Stimulated activated CD8-positive, alpha-beta memory T cell treated with anti-CD3 and anti-CD28 coated beads, Interleukin-4, amount 100 ng/mL, for 1 hour (primary cell): ENCODE measurements at regions not wholly inside any gene's neighbourhood (a gene's known extent, or its start where the extent isn't known, plus 50 kb on each side); places are given as distances from the start of the nearest gene placed in this dataset.

ENCODE experiments used
- DNase-seq, 2 donors: peaks; one replicate each; pipeline ENCODE4 v3.0.0-alpha.2; 2020; ENCODE audit warnings: low read depth in 2 of 2, low spot score in 1 of 2

DNA sequence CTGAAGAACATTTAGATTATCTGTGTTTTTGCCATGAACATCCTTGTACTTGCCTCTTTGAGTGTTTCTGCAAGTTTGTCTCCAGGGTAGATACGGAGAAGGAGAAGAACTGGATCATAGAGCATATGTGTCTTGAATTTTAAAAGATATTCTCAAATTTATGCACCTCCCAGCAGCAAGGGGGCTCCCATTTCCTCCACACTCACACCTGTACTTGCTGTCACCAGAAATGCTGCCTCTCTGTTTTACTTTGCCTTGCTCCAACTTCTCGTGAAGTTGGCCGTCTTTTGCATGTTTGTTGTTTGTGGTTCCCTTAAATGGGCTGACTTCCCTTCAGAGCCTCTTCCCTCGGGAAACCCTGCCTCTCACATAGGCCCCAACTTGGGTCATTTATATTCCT lies 171.0 kb downstream of the TFAP2C start:
- DNase-seq, result no peak

DNA sequence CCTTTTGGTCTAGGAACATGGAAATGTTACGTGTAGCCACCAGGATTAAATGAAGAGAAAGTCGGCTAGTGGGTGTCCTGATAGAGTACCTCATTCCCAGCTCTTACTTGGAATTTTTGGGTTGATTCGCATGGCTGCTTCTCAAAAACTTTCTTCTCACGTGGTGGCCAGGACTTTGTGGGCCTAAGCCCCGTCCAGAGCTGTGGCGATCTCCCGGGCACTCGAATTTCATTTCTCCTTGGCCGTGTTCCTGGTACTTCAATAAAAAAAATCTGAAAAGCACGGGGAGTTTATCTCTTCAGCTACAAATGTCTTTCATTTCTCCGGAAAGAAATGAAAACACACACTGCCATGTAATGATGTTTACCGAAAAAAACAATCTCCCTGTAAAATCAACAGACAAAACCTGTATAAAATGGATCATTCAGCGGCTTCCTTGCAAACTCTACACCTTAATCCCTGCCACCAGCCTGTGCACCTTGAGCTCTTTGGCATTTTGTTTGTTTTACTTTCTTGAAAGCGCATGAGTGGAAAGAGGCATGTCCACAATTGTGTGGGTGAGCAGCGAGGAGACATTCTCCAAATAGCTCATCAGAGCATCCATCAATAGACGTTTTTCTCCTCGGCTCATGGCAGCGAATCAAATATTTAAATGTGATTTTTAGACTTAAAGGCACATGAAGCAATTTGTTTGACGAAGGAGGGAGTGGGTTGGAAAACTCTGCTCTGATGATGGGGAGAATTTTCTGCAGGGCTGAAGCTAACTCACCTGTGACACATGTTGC lies 173.1 kb downstream of the TFAP2C start:
- DNase-seq, result no peak

DNA sequence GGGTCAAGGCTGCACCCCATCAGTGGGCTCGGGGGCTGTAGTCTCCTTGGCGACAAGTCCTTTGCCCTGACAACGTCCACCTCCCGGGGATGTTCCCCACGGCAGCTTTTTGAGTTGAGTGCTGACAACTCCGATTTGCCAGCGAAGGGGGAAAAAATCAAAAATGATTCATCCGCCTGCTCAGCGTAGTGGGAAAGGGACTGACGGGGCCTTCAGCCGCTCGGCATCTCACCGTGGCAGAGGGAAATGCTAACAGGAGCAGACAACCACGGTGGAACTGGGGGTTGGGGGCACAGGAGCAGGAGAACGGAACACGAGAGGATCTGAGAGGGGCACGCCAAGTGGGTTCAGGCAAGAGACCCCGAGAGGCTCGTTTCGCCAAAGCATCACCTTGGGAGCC lies 173.7 kb downstream of the TFAP2C start:
- DNase-seq, result no peak

DNA sequence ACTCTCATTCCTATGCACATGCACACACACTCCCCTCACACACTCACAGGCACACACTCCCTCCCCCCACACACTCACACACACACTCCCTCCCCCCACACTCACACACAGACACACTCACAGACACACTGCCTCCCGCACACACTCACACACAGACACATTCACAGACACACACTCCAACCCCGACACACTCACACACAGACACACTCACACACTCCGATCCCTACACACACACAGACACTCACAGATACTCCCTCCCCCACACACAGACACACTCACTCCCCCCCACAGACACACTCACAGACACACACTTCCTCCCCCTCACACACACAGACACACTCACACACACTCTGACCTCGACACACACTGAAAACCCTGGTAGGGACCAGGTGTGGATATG lies 176.2 kb downstream of the TFAP2C start:
- DNase-seq, result no peak

DNA sequence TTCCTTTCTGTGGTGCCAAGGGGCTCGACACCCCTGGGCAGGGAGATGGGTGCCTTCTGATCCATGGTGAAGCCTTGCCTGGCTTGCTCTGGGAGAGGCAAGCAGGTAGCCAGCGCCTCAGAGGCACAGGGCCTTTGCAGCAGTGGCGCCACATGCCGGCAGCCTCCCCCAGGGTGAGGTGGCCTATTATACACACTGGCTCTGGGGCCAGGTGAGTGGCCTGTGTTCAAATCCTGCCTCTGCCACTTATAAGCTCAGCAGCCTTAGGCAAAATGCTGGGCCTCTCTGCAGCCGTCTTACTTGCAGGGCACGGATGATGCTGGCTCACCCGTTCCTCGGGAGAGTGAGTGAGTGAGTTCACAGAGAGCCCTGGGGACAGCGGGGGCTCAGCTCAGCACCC lies 176.9 kb downstream of the TFAP2C start:
- no peak for DNase-seq

DNA sequence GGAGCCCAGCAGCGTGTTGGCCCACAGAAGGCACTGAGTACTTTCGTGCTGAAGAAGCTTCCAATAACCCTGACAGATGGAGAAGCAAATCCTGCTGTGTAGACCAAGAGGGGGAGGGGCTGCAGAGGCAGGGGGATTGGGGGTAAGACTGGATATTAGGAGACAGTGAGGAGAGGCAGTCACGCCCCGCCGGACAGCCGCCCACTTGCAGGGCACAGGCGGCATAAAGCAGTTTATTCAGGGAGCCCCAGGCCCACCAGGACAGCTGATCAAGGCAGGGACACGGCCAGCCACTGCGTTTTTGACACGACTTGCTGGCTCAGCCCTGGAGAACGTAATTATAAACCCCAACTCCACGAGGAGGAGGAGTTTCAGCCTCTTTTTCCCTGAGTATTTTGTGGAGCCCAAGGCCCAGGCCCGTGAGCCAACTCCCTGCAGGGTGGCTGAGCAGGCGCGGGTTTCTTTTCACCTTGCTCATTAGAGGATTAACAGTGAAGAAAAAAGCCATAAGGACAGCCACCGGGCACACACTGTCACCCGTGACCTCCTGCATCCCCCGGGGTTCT lies 177.9 kb downstream of the TFAP2C start:
- no peak for DNase-seq

DNA sequence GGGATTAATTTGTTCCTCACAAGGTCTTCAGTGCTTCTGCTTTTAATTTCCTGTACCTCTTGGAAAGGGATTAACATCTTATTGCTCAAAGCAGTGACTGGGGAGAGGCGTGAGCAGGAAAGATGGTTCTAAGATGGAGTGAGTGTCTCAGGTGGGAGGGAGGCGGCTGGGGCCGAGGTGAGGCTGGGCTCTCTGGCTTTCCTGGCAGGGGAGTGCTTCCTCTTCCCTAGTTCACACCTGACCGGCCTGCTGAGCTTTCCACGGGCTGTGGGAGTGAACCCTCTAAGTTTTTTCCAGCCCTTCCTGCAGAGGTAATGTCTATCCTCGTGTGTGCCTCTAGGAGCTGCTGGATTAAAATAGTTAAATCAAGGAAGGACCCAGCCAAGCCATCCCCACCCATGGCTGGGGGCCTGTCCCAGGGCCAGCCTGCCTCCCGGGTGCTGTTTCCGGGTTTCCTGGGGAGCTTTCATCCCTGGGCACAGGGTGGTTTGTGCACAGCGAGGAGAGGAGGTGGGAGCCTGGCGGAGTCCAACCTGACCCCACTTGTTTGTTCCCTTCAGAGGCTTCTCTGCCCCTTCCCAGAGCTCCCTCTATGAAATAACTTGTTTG lies 179.1 kb downstream of the TFAP2C start:
- DNase-seq, result no peak

DNA sequence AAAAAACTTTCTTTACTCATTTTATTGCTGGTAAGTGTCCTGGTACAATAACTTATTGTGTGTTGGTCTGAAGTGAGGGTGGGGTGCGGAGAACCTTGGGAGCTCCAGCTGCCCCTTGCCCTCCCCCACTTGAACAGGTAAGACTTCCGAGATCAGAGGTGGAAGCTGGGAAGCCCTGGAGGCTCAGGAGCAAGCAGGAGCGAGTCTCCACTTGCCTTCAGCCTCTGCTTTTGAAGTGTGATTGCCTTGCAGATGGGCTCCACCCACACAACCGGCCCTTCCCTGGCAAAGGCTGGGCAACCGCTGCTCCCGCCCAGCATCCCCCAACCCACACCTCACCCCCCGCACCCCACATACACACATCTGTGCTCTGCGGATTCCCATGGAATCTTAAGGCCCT lies 179.6 kb downstream of the TFAP2C start:
- DNase-seq, result no peak

DNA sequence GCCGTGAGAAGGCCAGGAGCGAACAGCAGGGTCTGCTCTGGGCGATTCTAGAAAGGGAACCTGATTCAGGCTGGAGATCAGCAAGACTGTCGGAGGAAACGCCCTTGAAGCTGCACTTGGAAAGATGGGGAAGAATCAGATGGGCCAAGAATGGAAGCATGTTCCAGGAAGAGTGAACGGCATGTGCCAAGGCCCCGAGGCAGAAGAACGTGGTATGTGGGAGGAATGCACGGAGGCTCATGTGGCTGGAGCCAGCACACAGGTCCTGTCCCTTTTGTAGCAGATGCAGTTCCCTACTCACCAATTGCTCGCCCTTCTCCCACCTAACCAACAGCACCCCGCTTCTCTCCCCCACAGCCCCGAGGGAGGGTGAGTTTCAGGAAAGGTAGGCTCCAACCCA lies 180.6 kb downstream of the TFAP2C start:
- no peak for DNase-seq

DNA sequence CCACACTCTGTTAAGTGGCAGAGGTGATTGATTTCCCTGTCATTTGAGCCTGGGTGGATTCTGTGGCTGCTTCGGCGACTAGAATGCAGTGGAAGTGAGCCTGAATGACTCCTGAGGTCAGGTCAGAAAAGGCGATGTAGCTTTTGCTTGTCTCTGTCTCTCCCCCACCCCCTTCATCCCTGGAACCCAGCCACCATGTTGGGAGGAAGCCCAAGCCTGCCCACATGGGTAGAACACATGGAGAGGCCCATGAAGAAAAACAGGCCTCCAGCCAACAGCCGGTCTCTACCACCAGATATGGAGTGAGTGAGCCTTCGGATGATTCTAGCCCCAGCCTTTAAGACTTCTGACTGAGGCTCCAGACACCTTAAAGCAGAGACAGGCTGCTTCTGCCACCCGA lies 181.0 kb downstream of the TFAP2C start:
- DNase-seq, result no peak

DNA sequence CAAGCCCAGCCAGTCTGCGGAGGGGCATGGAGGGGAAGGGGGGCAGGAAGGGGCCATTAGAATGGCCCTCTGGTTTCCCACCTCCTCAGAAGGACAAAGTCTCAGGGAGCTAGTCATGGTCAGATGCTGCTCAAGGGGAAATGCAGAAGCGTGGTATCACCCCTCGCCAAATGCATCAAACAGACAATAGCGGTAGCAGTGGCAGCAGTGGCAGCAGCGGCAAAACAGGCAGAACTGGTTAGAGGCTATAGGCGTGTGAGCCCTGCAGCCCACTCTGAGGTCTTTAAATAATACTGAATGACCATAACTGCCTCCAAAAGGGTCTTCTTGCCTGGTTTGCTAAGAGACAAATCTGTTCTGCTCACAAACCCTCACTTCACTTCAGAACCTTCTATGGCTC lies 186.7 kb downstream of the TFAP2C start:
- DNase-seq, result no peak

DNA sequence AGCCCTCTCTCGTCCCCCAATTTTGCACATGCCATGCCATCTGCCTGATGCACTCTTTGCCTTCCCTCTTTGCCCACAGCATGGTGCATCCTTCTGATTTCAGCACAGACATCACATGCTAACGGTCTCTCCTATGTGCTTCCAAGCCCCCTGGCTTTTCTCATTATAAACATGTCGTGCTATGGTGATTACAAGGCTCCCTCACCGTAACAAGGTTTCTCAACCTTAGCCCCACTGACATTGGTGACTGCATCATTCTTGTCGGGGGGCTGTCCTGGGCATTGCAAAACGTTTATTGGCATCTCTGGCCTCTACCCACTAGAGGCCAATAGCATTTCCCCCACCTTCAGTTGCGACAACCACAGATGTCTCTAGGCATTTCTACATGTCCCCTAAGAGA lies 187.2 kb downstream of the TFAP2C start:
- no peak for DNase-seq

DNA sequence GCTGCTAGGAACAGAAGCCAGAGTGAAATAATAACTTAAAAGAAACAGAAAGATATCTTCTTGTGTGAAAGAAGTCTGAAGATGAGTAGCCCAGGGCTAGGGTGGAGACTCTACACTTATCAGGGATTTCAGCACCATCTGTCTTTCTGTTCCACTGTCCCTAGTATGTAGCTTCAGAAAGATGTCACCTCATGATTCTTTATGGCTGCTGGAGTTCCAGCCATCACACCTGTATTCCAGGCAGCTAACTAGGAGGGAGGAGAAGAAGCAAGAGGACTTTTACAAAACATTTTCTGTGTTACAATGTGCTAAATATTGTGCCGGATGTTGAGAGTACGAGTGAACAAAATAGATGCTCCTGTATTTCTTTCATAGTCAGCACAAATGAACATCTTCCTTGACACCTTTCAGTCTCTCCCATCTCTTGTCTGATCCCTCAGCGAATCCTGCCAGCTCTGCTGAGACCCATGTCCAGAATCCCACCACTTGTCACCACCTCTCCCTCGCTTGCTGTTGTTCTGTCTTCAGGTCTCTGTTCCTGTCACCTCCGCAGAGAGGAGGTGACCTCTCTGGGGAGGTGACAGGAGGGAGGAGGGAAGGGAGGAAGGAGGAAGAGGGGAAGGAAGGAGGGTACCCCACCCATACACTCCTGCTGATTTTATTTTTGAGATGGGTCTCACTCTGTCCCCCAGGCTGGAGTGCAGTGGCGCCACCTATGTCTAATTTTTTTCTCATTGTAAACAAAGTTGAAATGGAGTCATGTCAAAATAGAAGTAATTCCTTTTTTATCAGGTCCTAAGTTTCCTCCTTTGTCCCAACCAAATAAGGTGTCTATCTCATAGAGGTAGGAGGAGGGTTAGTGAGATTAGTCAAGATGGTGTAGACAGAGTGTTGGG lies 188.9 kb downstream of the TFAP2C start:
- no peak for DNase-seq

DNA sequence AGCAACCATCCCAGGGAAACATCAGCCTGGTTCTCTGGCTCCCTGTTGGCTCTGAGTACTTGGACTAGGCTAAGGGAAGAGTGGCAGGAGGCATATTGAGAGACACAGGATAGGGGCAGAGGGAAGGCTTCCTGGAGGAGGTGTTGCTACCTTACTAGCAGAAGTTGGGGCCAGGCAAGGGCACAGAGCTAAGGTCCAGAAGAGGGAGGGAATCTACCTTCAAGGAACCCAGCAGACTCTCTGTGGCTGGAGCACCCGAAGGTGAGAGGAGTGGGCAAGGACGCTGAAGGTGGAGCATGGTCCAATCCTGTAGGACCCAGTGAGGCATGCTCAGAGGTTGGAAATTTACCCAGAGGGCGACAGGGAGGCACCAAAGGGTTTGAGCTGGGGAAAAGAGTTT lies 191.9 kb downstream of the TFAP2C start:
- DNase-seq, result no peak

DNA sequence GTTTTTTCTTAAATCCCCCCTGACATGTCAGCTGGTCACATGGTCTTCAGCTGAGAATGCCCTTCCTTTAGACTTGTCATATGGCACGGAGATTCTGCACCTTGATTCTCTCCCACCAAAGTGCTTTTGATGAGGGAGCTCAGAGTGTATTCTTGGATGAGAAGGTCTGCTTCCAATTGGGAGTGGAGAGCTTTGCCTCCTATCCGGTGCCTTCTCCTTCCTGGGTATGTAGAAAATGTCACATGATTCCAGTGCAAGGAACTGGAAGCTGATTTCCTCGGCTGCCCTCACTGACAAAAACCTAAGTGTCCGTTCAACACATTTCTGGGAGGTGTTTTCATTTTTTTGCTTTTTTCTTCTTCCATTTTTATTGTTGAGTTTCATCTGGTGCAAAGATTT lies 197.2 kb downstream of the TFAP2C start:
- DNase-seq, result no peak

DNA sequence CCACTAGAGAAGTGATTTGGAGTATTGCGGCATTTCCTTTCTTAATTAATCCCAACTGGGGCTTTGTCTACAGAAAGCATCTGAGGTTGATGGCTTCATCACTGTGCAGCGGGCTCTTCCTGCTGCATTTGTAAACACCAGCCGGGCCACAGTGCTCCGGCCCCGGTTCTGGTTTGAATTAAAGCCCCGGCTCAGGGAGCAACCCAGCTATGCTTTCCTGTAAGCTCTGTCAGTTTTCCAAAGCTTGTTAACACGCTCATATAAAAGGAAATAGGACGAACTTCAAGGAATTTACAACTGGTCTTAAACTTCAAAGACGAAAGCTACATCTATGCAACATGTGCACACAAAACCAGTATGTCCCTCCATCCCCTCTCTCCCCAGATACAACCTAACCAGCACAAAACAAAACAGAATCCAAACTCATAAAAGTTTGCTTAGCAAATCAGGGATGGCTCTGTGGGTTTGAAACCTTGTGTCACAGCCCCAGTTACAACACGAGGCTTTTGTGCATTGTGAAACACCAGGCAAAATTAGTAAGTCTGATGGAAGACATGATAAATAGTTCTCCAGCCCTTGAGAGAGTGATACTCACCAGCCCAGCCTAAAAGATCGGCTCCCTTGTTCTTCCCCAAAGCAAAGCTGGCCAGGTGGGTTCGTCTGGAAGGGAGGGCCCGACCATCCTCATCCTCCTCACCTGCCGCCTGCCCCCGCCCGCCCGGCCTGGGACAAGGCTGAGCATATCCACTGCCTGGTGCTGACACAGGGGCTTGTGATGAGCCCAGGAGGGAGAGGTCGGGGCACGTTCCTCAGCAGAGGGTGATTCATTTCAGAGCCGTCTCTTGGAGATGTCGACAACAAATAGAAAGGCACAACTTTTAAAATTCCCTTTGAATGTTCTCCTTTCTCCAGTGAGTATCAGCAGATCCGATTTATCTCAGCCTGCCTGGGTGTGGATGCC lies 197.9 kb downstream of the TFAP2C start:
- no peak for DNase-seq

DNA sequence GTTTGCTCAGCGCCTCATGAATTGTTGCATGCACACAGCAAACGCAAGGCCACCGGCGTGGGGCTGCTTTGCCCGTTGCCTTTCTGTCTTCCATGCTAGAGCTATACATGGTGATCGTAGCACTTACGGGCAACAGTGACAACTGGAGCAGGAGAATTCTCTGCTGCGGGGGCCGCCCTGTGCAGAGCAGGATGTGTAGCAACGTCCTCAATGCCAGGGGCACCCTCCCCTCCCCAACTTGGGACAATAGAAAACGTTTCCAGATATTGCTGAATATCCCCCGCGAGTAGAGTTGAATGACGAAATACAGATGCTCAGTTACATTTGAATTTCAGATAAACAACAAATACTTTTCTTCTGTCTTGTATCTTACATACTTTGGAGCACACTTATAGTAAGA lies 198.7 kb downstream of the TFAP2C start:
- DNase-seq, result no peak

DNA sequence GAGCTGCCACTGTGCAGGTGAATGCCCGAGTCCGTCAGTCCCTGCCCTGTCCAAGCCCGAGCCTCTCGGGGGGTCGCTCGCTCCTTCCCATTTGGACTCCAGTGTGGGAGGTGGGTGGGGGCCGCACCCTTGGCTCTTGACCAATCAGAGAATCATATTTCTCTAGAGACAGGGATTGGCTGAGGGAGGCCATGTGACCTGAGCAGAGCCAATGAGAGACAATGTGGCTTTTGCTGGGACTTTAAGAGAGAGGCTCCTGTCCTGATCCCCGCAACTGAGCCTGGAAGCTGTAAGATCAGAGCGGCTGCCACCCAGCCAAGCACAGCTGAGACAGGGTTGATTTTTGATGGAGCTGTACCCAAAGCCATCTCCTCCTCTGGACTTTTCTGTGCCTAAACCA lies 199.3 kb downstream of the TFAP2C start:
- no peak for DNase-seq

DNA sequence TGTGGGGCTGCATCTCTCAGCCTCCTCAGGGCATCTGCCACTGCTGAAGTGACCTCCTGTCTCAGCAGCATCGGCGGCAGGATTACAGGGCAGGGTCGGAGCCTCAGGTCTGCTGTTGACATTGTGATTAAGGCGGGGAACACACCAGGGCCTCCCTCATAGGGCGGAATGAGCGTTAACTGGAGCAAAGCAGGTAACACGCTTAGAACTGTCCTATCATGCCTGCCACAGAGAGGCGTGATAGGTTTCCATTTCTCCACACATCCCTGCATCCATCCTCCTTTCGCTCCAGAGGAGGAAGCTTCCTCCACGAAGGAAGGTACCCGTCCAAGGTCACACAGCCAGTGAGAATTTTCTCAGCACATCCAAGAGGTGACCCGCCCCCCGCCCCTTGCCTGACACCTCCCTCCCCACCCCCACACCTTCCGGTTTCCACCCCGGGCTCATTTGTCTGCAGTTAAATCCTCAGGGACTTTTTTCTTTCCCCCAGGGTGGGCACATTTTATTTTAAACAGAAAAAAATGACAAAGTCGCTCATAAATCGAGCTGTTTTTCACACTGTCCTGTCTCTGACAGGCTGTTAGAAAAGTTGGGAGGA lies 200.8 kb downstream of the TFAP2C start:
- DNase-seq, result no peak

DNA sequence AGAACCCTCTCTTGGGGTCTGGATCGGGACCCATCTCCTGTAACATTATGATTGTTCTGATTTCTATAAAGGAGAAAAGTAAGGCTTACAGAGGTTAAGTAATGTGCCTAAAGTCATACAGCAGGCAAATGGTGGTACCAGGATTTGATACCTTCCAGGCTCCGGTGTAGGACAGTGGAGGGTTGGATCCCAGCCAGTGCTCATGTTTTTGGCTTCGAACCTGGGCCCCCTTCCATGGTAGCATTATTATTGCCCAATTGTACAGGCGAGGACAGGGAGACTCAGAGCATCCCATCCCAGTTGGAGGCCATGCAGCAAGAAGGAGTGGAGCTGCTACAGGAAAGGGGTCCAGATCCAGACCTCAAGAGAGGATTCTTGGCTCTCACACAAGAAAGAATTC lies 202.7 kb downstream of the TFAP2C start:
- no peak for DNase-seq
